H9 (cell line): ENCODE measurements at regions not wholly inside any gene's neighbourhood (a gene's known extent, or its start where the extent isn't known, plus 50 kb on each side); places are given as distances from the start of the nearest gene placed in this dataset.

Source experiments
- DNase-seq: peaks from one replicate; pipeline ENCODE4 v3.0.0-alpha.2; 2017
- H2AFZ ChIP-seq: one replicate; pipeline ENCODE4 v1.6.1; 2013; ENCODE audit warnings: mild to moderate bottlenecking, low read length, control low read depth, moderate library complexity
- H2AK5ac ChIP-seq: 2 replicates; pipeline ENCODE4 v1.6.1; 2013; ENCODE audit warnings: low read length, control low read depth, mixed read lengths; ENCODE audit not compliant: insufficient read length
- H2BK120ac ChIP-seq: one replicate; pipeline ENCODE4 v1.6.1; 2013; ENCODE audit warnings: low read depth, mild to moderate bottlenecking, low read length, control low read depth, inconsistent platforms; ENCODE audit not compliant: poor library complexity, severe bottlenecking
- H2BK12ac ChIP-seq: 2 replicates; pipeline ENCODE4 v1.6.1; 2013; ENCODE audit warnings: low read length, control low read depth, mixed read lengths, low read depth; ENCODE audit not compliant: insufficient read length
- H2BK15ac ChIP-seq: 2 replicates; pipeline ENCODE4 v1.6.1; 2013; ENCODE audit warnings: low read depth, low read length, control low read depth
- H2BK20ac ChIP-seq: one replicate; pipeline ENCODE4 v1.6.1; 2013; ENCODE audit warnings: low read depth, mild to moderate bottlenecking, low read length, control low read depth, inconsistent platforms; ENCODE audit not compliant: poor library complexity, severe bottlenecking
- H2BK5ac ChIP-seq: 2 replicates; pipeline ENCODE4 v1.6.1; 2013; ENCODE audit warnings: low read length, control low read depth, mixed read lengths; ENCODE audit not compliant: insufficient read length
- H3K14ac ChIP-seq: 2 replicates; pipeline ENCODE4 v1.6.1; 2013; ENCODE audit warnings: low read length, control low read depth; ENCODE audit not compliant: insufficient read depth
- H3K18ac ChIP-seq: 2 replicates; pipeline ENCODE4 v1.6.1; 2013; ENCODE audit warnings: low read depth, mild to moderate bottlenecking, mixed read lengths, low read length, control low read depth; ENCODE audit not compliant: insufficient read length
- H3K23ac ChIP-seq: 2 replicates; pipeline ENCODE4 v1.6.1; 2013; ENCODE audit warnings: low read length, control low read depth, mixed read lengths, low read depth; ENCODE audit not compliant: insufficient read length
- H3K23me2 ChIP-seq: 2 replicates; pipeline ENCODE4 v1.6.1; 2013; ENCODE audit warnings: low read depth, mild to moderate bottlenecking, mixed read lengths, low read length, control low read depth; ENCODE audit not compliant: insufficient read length, poor library complexity, severe bottlenecking
- H3K27ac ChIP-seq: 2 replicates; pipeline ENCODE4 v1.5.1; 2013; ENCODE audit warnings: low read length, control low read depth, mixed read lengths, low read depth; ENCODE audit not compliant: insufficient read length
- H3K27me3 ChIP-seq: 2 replicates; pipeline ENCODE4 v1.6.1; 2013; ENCODE audit warnings: low read length, control low read depth, inconsistent platforms; ENCODE audit not compliant: insufficient read depth
- H3K4ac ChIP-seq: 2 replicates; pipeline ENCODE4 v1.6.1; 2013; ENCODE audit warnings: low read depth, mild to moderate bottlenecking, control low read depth, inconsistent platforms, low read length, moderate library complexity
- H3K4me1 ChIP-seq: 2 replicates; pipeline ENCODE4 v1.6.1; 2013; ENCODE audit warnings: low read length, control low read depth, inconsistent platforms; ENCODE audit not compliant: insufficient read depth
- H3K4me2 ChIP-seq: 2 replicates; pipeline ENCODE4 v1.6.1; 2013; ENCODE audit warnings: low read length, control low read depth, mixed read lengths; ENCODE audit not compliant: insufficient read length, insufficient read depth
- H3K56ac ChIP-seq: 2 replicates; pipeline ENCODE4 v1.6.1; 2013; ENCODE audit warnings: low read depth, mild to moderate bottlenecking, mixed read lengths, low read length, control low read depth; ENCODE audit not compliant: insufficient read length
- H3K79me1 ChIP-seq: 2 replicates; pipeline ENCODE4 v1.6.1; 2013; ENCODE audit warnings: low read depth, mild to moderate bottlenecking, moderate library complexity, low read length, control low read depth, inconsistent platforms; ENCODE audit not compliant: insufficient read depth, poor library complexity, severe bottlenecking
- H3K79me2 ChIP-seq: 2 replicates; pipeline ENCODE4 v1.6.1; 2013; ENCODE audit warnings: low read length, control low read depth, inconsistent platforms; ENCODE audit not compliant: insufficient read depth
- H3K9ac ChIP-seq: 2 replicates; pipeline ENCODE4 v1.6.1; 2013; ENCODE audit warnings: low read length, control low read depth, mixed read lengths; ENCODE audit not compliant: insufficient read length; ENCODE audit errors: extremely low read depth
- H3K9me3 ChIP-seq: one replicate; pipeline ENCODE4 v1.6.1; 2013; ENCODE audit warnings: low read depth, low read length, inconsistent platforms; ENCODE audit not compliant: control insufficient read depth
- H3T11ph ChIP-seq: one replicate; pipeline ENCODE4 v1.6.1; 2013; ENCODE audit warnings: mild to moderate bottlenecking, low read length, control low read depth, inconsistent platforms
- H4K20me1 ChIP-seq: one replicate; pipeline ENCODE4 v1.6.1; 2013; ENCODE audit not compliant: control insufficient read depth, insufficient read length, insufficient read depth
- H4K5ac ChIP-seq: 2 replicates; pipeline ENCODE4 v1.6.1; 2013; ENCODE audit warnings: low read depth, mild to moderate bottlenecking, mixed read lengths, low read length, control low read depth; ENCODE audit not compliant: insufficient read length
- H4K8ac ChIP-seq: replicated peaks from 2 replicates; pipeline ENCODE4 v1.6.1; 2013; ENCODE audit warnings: low read length, control low read depth, mixed read lengths, low read depth; ENCODE audit not compliant: insufficient read length
- H4K91ac ChIP-seq: 2 replicates; pipeline ENCODE4 v1.6.1; 2013; ENCODE audit warnings: low read depth, mild to moderate bottlenecking, moderate library complexity, mixed read lengths, low read length, control low read depth; ENCODE audit not compliant: insufficient read length
- H3K27ac Mint-ChIP-seq, 3 experiments: 2 replicates in 2 of 3; 3 replicates in 1 of 3; pipeline ENCODE4 v1.8.0; 2020 to 2021; ENCODE audit warnings: mixed read lengths in 3 of 3, mild to moderate bottlenecking in 1 of 3, moderate library complexity in 1 of 3
- H3K27me3 Mint-ChIP-seq: 2 replicates; pipeline ENCODE4 v1.8.0; 2021; ENCODE audit warnings: low read depth, mild to moderate bottlenecking, moderate library complexity, mixed read lengths
- H3K36me3 Mint-ChIP-seq, 3 experiments: 2 replicates in 2 of 3; 3 replicates in 1 of 3; pipeline ENCODE4 v1.8.0; 2020 to 2021; ENCODE audit warnings: low read depth in 3 of 3, mixed read lengths in 3 of 3; ENCODE audit not compliant: insufficient read depth in 1 of 3
- H3K4me1 Mint-ChIP-seq, 2 experiments: 2 replicates each; pipeline ENCODE4 v1.8.0; 2020; ENCODE audit warnings: mixed read lengths in 2 of 2
- H3K4me3 Mint-ChIP-seq, 2 experiments: 2 replicates in 1 of 2; 3 replicates in 1 of 2; pipeline ENCODE4 v1.8.0; 2020 to 2021; ENCODE audit warnings: mild to moderate bottlenecking in 2 of 2, mixed read lengths in 2 of 2, moderate library complexity in 1 of 2
- H3K9me3 Mint-ChIP-seq, 2 experiments: 2 replicates in 1 of 2; 3 replicates in 1 of 2; pipeline ENCODE4 v1.8.0; 2020; ENCODE audit warnings: mild to moderate bottlenecking in 2 of 2, mixed read lengths in 2 of 2, moderate library complexity in 1 of 2
- CTCF ChIP-seq: fragments of 200-600 bp; sonication (generic); conservative IDR thresholded peaks from 3 replicates; pipeline ENCODE4 v1.8.0; 2021; ENCODE audit warnings: antibody characterized with exemption, mild to moderate bottlenecking
- WGBS: extraction: QIAGEN DNeasy Blood & Tissue Kit; methylation state at CpG from one replicate; pipeline ENCODE4 v1.1.7; 2013; ENCODE audit warnings: missing lambda C conversion rate, low lambda C conversion rate, mixed read lengths; ENCODE audit not compliant: insufficient read length; ENCODE audit errors: extremely low coverage; 5-methylcytosine and 5-hydroxymethylcytosine counted together

GRCh38 chr2:39512941-39513340 is 75.9 kb upstream of the MAP4K3 start:
- Mint-ChIP-seq H3K27ac (no peak overlapping the region), H3K4me1 (peaks cover 55 to 58% of the 10 kb centered on the region in 2 experiments)

More at GRCh38 chr2:39512941-39513340, 75.9 kb upstream of the MAP4K3 start:
- H3K27me3 ChIP-seq, result no peaks in the 10 kb centered on the region
- no peak overlapping the region for H3K4ac ChIP-seq
- H3K9ac ChIP-seq, result no peak overlapping the region
- no peaks in the 10 kb centered on the region for H3K9me3 ChIP-seq
- no peaks in the 10 kb centered on the region for H3K23me2 ChIP-seq
- H3K18ac ChIP-seq, result no peak overlapping the region
- no peak overlapping the region for H3K4me2 ChIP-seq
- H3K27ac ChIP-seq, result no peak overlapping the region
- WGBS, result no CpG with 5 or more reads among the region's 6 CpGs
- no peak overlapping the region for H3K56ac ChIP-seq
- no peak overlapping the region for H4K5ac ChIP-seq
- no peak overlapping the region for H3K23ac ChIP-seq
- no peak overlapping the region for H3K14ac ChIP-seq
- no peak for TF ChIP-seq CTCF
- H3K4me1 ChIP-seq, result peaks cover 20% of the 10 kb centered on the region
- Mint-ChIP-seq H3K9me3 (no peaks in the 10 kb centered on the region; a peak in 1 of 5 replicates), H3K27me3 (no peaks in the 10 kb centered on the region; the same call in 1 of the 2 replicates), H3K36me3 (peaks cover 0 to 7% (median 0%) of the 10 kb centered on the region in 3 experiments; a peak in 1 of 7 replicates), H3K4me3 (0 out of 5 replicates have a peak overlapping the region, but pooled peaks of 1 of the 2 experiments have one; percentile 4)
- H4K8ac ChIP-seq, result no peak overlapping the region
- H2AFZ ChIP-seq, result no peak overlapping the region
- no peak overlapping the region for H2BK15ac ChIP-seq
- no peaks in the 10 kb centered on the region for H3K79me1 ChIP-seq
- H2BK20ac ChIP-seq, result no peak overlapping the region
- H2AK5ac ChIP-seq, result no peak overlapping the region
- no peak for DNase-seq
- no peak overlapping the region for H2BK5ac ChIP-seq
- no peak overlapping the region for H2BK12ac ChIP-seq
- no peak overlapping the region for H2BK120ac ChIP-seq
- H4K91ac ChIP-seq, result no peak overlapping the region
- H3K79me2 ChIP-seq, result no peaks in the 10 kb centered on the region
- no peak overlapping the region for H3T11ph ChIP-seq
- no peaks in the 10 kb centered on the region for H4K20me1 ChIP-seq
